Esophagus (tissue), 2 donors: ENCODE measurements at regions not wholly inside any gene's neighbourhood (a gene's known extent, or its start where the extent isn't known, plus 50 kb on each side); places are given as distances from the start of the nearest gene placed in this dataset.

ENCODE experiments used
- H3K27ac ChIP-seq, 2 donors: one replicate each; pipeline ENCODE4 v1.5.1; 2013; ENCODE audit warnings: low read depth in 2 of 2, mild to moderate bottlenecking in 2 of 2, inconsistent platforms in 1 of 2, low read length in 1 of 2, moderate library complexity in 1 of 2
- H3K27me3 ChIP-seq, 2 donors: one replicate each; pipeline ENCODE4 v1.6.1; 2013; ENCODE audit warnings: low read length in 2 of 2, control low read depth in 1 of 2, mild to moderate bottlenecking in 1 of 2; ENCODE audit not compliant: insufficient read depth in 2 of 2, control insufficient read depth in 1 of 2
- H3K36me3 ChIP-seq, 2 donors: one replicate each; pipeline ENCODE4 v1.6.1; 2013; ENCODE audit warnings: low read length in 1 of 2; ENCODE audit not compliant: control insufficient read depth in 2 of 2, insufficient read depth in 2 of 2
- H3K4me1 ChIP-seq, 2 donors: one replicate each; pipeline ENCODE4 v1.6.1; 2013; ENCODE audit warnings: low read length in 1 of 2; ENCODE audit not compliant: control insufficient read depth in 2 of 2, insufficient read depth in 2 of 2
- H3K4me3 ChIP-seq, 2 donors: one replicate each; pipeline ENCODE4 v1.5.1; 2013; ENCODE audit warnings: low read length in 2 of 2, mild to moderate bottlenecking in 2 of 2, low read depth in 1 of 2, moderate library complexity in 1 of 2
- H3K9me3 ChIP-seq, 2 donors: one replicate each; pipeline ENCODE4 v1.6.1; 2013; ENCODE audit warnings: mild to moderate bottlenecking in 2 of 2, low read depth in 1 of 2, low read length in 1 of 2, moderate library complexity in 1 of 2; ENCODE audit not compliant: control insufficient read depth in 2 of 2, insufficient read depth in 1 of 2
- WGBS, 2 donors: extraction: QIAGEN DNeasy Blood & Tissue Kit; methylation state at CpG; one replicate each; pipeline ENCODE4 v1.1.7; 2013; 5-methylcytosine and 5-hydroxymethylcytosine counted together
- donor health status: healthy with polysubstance abuse.
- donor health status: Bipolar disorder and iron deficiency.

GRCh38 chr6:41475164-41475563 lies 71.0 kb upstream of the FOXP4 start:
- Histone ChIP-seq H3K4me1 (peaks cover 0 to 2% of the 10 kb centered on the region in 2 donors), H3K4me3 (no peak overlapping the region), H3K9me3 (no peaks in the 10 kb centered on the region), H3K27me3 (peaks cover 3 to 5% of the 10 kb centered on the region in 2 donors), H3K27ac (no peak overlapping the region), H3K36me3 (no peaks in the 10 kb centered on the region)
- WGBS, 2 donors: 71 to 74% methylated on average over 6 of the region's 6 CpGs

DNA sequence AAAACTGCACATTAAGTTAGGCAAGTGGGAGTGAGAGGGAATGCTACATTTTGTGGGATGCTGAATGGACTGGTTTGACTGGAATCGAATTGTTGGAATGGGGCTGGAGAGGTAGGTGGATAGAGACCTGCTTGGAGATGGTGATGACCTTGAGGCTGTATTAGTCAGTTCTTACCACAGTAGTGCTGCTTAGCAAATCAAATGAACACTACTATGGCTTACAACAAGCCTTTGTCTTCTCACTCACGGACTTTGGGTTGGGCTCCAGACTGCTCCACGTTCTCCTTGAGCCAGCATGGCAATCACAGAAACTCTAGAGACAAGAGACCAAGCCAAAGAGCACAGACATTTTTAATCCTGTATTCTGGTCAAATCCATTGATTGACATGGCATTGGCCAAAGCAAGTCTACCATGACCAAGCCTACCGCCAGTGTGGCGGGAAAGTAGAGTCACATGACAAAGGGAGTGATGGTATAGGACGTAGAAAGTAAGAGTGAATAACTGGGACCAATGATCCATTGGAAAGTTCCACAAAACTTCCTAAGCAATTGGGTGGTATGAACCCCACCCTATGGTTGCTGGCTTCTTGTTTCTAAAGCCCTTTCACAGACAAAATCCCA lies 70.3 kb upstream of the FOXP4 start:
- no peaks in the 10 kb centered on the region for H3K4me1 ChIP-seq
- no peaks in the 10 kb centered on the region for H3K36me3 ChIP-seq
- no peak overlapping the region for H3K27ac ChIP-seq
- H3K9me3 ChIP-seq: no peaks in the 10 kb centered on the region
- H3K4me3 ChIP-seq: no peak overlapping the region
- H3K27me3 ChIP-seq: peaks cover 3 to 4% of the 10 kb centered on the region in 2 donors
- WGBS, 2 donors: 79 to 83% methylated on average over 6 of the region's 6 CpGs

DNA sequence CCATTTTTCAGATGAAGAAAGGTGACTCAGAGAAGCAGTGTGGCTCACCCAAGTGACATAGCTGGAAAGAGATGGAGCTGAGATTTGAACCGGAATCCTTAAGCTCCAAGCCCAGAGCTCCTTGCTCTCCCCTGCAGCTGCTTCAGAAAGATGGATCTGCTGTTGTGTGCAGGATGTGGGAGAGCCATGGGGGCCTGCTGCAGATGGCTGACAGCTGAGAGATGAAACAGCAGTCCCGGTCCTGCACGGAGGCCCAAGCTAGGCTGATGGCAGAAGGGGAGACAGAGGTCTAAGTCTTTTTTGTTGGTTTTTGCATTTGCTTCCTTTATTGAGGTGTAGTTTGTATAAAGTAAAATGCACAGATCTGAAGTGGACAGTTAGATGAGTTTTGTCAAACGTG lies 69.8 kb upstream of the FOXP4 start:
- 72 to 76% methylated on average over 4 of the region's 4 CpGs for WGBS, 2 donors
- Histone ChIP-seq H3K4me3 (no peak overlapping the region), H3K4me1 (no peaks in the 10 kb centered on the region), H3K27me3 (peaks cover 0 to 3% of the 10 kb centered on the region in 2 donors), H3K9me3 (no peaks in the 10 kb centered on the region), H3K36me3 (no peaks in the 10 kb centered on the region), H3K27ac (no peak overlapping the region)

- WGBS, 2 donors: 72 to 79% methylated on average over 3 of the region's 3 CpGs
- H3K27me3 ChIP-seq: peaks cover 0 to 3% of the 10 kb centered on the region in 2 donors
These were observed 68.6 kb upstream of the FOXP4 start for GRCh38 chr6:41477572-41477971.

GRCh38 chr6:41483943-41484342 lies 62.2 kb upstream of the FOXP4 start:
- no peaks in the 10 kb centered on the region for H3K4me1 ChIP-seq
- H3K27ac ChIP-seq: no peak overlapping the region
- H3K9me3 ChIP-seq: no peaks in the 10 kb centered on the region
- H3K4me3 ChIP-seq: no peak overlapping the region
- WGBS, 2 donors: 74 to 84% methylated on average over 1 of the region's 1 CpG
- H3K27me3 ChIP-seq: no peaks in the 10 kb centered on the region
- no peaks in the 10 kb centered on the region for H3K36me3 ChIP-seq

More at GRCh38 chr6:41477572-41477971, 68.6 kb upstream of the FOXP4 start:
- Histone ChIP-seq H3K36me3 (no peaks in the 10 kb centered on the region), H3K4me1 (no peaks in the 10 kb centered on the region), H3K4me3 (no peak overlapping the region), H3K27ac (no peak overlapping the region), H3K9me3 (no peaks in the 10 kb centered on the region)

- 84 to 85% methylated on average over 9 of the region's 9 CpGs for WGBS, 2 donors
- no peaks in the 10 kb centered on the region for H3K27me3 ChIP-seq
- H3K9me3 ChIP-seq: no peaks in the 10 kb centered on the region
- H3K4me3 ChIP-seq: no peak overlapping the region
- no peaks in the 10 kb centered on the region for H3K4me1 ChIP-seq
- no peak overlapping the region for H3K27ac ChIP-seq
- H3K36me3 ChIP-seq: no peaks in the 10 kb centered on the region
These were observed 58.2 kb upstream of the FOXP4 start for GRCh38 chr6:41487860-41488432.

- WGBS, 2 donors: 59 to 64% methylated on average over 10 to 12 of the region's 12 CpGs
- Histone ChIP-seq H3K27ac (no peak overlapping the region), H3K9me3 (no peaks in the 10 kb centered on the region), H3K36me3 (no peaks in the 10 kb centered on the region), H3K27me3 (peaks cover 0 to under 1% of the 10 kb centered on the region in 2 donors), H3K4me1 (no peaks in the 10 kb centered on the region), H3K4me3 (no peak overlapping the region)
These were observed 57.6 kb upstream of the FOXP4 start for GRCh38 chr6:41488433-41489119.

DNA sequence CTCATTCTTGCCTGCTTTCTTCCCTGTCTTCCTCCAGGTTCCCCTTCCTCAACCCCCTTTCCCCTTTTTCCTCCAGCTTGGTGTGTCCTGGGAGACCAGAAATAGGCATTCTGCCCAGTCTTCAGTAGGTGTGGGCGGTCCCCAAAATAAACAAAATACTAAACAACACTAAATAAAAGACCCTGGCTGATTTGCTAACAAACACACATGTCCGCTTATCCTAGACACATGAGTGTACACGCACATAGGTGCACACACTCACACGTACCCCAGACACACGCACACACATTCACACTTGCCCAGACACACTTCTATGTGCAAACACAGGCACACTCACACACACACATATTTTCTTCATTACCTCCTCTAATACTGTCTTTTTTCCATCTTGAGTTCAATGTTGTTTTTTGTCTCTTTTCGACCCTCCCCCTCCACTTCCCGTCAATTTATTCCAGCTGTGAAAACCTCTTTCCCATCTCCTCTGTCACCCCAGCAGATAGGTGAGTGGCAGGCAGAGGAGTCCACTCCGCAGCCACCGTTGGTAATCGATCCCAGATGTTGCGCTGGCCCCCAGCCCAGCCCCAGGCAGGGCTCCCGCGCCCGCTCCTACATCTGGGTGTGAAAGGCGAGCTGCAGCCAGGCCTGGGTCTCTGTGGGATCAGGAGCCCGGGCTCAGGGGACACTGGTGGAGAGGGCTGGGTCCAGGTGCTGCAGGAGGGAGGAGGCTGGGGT lies 56.9 kb upstream of the FOXP4 start:
- Histone ChIP-seq H3K27me3 (peaks cover 0 to 3% of the 10 kb centered on the region in 2 donors), H3K27ac (no peak overlapping the region), H3K9me3 (no peaks in the 10 kb centered on the region), H3K4me3 (no peak overlapping the region), H3K36me3 (no peaks in the 10 kb centered on the region), H3K4me1 (no peaks in the 10 kb centered on the region)
- WGBS, 2 donors: 62 to 72% methylated on average over 16 of the region's 16 CpGs

DNA sequence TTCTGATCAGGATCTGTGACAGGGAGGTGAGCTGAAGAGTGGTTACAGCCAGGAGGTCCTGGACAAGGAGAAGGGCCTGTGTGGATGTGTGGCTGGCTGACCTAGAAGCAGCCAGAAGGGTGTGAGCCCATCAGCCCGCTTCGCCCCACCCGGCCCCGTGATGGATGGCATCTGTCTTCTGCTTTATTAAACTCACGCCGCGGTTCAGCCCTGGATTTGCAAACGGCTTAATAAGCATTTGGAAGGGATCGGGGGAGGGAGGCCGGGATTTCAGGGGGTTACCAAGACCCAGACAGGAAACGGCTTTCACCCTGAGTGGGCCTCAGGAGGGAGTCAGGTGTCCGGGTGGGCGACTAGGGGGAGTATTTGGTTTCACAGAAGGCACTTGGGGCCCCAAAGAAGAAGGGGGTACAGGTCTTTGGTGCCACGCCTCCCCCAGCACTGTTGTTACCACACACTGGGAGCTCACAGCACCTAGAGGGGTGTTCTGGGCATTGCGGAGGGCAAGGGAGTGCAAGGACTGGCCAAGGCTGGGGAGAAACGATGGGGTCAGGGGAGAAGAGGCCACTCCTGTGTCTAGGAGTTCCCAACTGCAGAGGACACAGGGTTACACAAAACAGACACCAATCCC lies 53.8 kb upstream of the FOXP4 start:
- H3K27me3 ChIP-seq: peaks cover 0 to 3% of the 10 kb centered on the region in 2 donors
- H3K4me1 ChIP-seq: no peaks in the 10 kb centered on the region
- no peak overlapping the region for H3K27ac ChIP-seq
- WGBS, 2 donors: 38 to 49% methylated on average over 16 of the region's 16 CpGs
- H3K9me3 ChIP-seq: no peaks in the 10 kb centered on the region
- no peak overlapping the region for H3K4me3 ChIP-seq
- no peaks in the 10 kb centered on the region for H3K36me3 ChIP-seq
